DMS 273 treated with DMSO at 0.1 percent for 48 hours (cell line): ENCODE measurements at regions not wholly inside any gene's neighbourhood (a gene's known extent, or its start where the extent isn't known, plus 50 kb on each side); places are given as distances from the start of the nearest gene placed in this dataset.
A peak's percentile ranks its signal among the peaks of the same experiment; 100 is the strongest.
"Not testable (repeated sequence)": the region's sequence is repeated elsewhere in the genome, so short reads cannot be mapped to it uniquely, and the experiment has no call there.

Source experiments
- DNase-seq: peaks from one replicate; lab custom pipeline; 2025; lab: John Stamatoyannopoulos, UW

DNA sequence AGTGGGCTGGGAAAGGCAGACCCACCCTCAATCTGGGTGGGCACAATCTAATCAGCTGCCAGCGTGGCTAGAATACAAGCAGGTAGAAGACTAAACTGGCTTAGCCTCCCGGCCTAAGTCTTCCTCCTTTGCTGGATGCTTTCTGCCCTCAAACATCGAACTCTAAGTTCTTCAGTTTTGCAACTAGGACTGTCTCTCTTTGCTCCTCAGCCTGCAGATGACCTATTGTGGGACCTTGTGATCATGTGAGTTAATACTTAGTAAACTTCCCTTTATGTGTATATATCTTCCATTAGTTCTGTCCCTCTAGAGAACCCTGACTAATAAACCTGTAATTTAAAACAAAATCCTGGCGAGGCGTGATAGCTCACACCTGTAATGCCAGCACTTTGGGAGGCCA is 51.8 kb upstream of the SLC39A8 start:
- not testable (repeated sequence) for DNase-seq

- no peak for DNase-seq
Observed at GRCh38 chr4:102399021-102399420, 53.7 kb upstream of the SLC39A8 start.

DNA sequence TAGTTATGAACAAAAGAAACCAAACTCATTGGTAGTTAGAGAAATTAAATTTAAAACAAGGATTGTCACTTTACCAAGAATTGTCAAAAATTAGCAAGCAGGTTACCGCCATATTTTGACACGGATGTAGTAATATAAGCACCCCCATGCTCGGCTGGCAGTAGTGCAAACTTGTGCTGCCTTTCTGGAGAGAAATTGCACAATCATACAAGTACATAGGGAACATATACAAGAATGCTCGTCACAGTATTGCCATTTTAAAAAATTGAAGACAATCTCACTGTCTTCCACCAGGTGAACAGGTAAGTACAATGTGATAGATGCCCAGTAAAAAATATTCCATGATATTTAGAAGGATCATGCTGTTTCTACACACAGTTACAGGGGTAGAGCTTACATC is 55.6 kb upstream of the SLC39A8 start:
- no peak for DNase-seq

GRCh38 chr4:102402223-102402622 is 56.9 kb upstream of the SLC39A8 start:
- DNase-seq, result no peak

- no peak for DNase-seq
Observed at GRCh38 chr4:102403116-102403515, 57.8 kb upstream of the SLC39A8 start.

DNA sequence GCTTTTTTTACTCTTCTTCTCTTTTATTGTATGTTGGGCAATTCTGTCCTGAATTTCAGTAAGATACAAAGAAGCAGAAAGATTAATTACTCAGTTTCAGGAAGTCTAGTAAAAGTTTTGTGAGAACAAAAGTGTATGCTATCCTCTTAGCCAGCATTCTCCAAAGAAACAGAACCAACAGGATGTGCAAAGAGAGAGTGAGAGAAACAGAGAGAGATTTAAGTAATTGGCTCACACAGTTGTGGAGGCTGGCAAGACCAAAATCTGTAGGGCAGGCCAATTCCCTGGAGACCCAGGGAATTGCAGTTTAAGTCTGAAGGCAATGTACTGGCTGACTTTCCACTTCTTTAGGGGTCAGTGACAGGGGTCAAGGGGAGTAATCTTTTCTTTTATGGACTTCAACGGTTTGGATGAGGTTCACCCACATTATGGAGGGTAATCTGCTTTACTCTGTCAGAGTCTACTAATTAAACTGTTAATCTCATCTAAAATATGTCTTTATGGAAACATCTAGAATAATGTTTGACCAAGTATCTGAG is 59.2 kb upstream of the SLC39A8 start:
- DNase-seq, result no peak

DNA sequence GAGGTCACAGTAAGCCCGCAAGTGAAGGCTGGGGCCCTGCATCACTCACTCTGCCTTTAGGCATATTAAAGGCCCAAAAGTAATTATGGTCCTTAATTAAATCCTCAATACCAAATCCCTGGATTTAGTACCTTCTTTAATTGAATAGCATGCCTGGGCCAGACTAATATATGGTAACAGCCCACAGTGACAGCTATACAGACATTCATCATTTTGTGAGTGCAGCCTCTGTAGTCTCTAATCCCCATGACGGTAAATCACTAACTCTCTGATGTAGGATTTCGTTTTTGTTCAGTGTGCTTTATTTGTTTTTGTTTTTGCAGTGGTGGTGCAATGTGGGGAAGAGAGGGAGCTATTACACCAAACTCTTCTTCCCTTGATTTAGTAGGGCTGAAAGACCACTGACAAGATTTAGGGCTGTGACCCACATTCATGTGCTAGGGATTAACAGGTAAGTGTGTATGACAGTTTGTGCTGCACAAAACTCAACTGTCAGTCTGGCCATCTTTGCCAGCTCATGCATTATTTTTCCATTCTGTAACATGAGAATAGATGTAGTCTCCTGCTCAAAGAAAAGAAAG is 60.6 kb upstream of the SLC39A8 start:
- DNase-seq, result no peak

- DNase-seq, result not testable (repeated sequence)
Observed at GRCh38 chr4:102410884-102411283, 65.6 kb upstream of the SLC39A8 start.

DNA sequence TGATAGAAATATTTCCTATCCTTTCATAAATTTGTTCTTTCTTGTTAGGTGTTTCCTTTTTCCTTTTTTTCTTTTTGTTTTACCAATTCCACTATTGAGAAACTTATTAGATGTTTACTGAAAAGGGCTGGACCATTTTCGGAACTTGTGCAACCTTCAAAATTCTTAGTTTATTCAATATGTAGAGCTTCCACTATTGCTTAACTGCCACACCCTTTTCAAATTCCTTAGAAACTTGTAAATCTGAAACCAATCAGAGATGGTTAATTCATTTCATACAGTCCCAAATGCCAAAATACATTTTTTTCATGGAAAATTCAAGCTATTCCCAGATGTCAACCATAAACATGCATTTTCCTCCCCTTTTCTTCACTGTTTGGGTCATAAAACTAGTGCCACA is 66.1 kb upstream of the SLC39A8 start:
- no peak for DNase-seq

DNA sequence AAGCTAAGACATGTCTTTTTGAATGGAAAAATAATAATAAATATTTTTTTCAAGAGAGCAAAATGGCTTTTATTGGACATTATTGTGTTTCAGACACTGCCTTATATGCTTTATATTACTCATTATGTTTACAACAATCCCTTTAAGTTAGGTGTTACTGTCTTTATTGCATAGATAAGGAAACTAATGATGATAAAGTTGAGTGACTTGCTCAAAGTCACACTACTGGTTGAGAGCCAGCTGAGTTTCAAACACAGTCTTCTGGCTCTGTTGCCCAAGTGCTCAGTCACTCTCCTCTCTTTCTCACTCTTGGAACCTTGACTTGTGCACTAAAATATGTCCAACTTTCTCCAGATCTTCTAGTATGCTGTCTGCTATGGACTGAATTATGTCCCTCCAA is 71.5 kb upstream of the SLC39A8 start:
- DNase-seq, result no peak

DNA sequence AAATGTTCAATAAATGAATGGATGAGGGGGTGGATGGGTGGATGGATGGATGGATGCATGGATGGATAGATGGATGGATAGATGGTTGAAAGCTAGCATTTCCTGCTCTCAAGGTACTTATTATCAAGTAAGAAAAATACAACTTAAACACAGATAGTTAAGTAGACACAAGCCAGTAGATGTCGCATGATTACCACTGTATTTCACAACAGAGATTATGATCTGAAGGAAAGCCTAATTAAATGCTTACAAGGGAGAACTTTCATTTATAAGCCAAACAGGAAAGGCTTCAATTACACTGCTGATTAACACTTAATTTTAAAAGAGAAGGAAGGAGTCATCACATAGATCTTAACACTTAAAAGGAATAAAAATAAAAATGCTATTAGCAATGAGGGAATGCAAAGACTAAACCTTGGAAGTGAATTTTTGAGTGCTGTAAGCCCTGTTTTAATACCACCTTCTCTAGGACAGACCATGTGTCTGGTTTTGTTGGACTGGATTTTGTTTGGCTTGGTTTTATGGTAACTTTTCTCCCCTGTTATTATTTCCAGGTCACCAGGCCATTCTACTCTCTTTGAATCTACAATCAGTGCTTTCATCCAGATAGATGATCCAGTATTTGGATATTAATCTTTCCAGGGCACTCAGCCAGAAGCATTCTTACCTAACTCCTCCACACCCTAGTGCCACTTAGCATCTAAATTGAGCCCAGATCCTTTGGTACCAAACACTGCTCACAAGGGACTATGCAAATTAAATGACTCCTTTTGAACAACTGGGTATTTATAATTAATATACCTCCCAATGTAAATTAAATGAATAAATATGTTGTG is 75.5 kb upstream of the SLC39A8 start:
- peak; percentile 35 for DNase-seq

- no peak for DNase-seq
Observed at GRCh38 chr4:102422843-102423242, 77.6 kb upstream of the SLC39A8 start.

DNA sequence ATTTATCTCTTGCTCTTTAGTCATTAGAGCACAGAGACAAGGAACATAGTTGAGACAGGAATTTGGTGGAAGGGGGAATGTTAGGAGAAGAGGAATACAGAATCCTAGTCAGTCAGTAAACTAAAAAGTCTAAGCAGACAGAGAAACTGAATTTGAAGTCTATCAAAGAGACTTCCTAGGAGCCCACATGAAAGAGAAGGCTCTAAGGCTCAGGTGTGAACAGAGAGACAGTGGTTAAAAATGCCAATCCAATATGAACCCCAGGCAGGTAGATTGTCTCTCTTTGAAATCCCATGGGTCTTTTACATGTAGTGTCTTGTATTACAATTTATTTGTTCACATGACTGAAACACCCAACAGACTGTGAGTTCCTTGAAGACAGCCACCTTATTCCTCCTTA is 77.8 kb upstream of the NFKB1 start:
- DNase-seq, result no peak

DNA sequence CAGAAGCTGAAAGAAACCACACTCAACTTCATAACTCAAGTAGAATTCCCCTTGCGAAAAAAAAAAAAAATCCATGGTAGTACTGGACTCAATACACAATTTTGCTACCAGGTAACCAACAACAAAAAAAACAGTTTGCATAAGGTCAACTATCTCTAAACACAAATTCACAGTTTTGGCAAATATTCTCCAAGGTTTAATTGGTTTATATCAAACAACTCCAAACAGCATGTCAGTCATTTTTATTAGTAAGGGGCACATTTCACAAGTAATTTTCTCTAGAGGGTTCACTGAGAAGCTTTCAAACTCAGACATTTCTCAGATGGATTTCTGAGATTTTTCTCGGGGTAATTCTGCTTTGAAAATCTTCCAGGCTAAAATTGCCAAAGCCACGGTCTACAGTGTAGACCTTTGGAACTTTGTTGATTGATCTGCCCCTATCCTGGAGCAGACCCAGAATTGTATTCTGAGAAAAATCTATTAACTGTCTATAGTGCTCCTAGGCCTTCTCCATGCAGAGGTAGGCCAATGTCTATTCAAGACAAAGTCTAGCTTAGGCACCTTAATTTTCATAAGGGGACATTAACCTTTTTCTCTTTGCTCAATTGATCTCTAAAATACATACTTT is 73.7 kb upstream of the NFKB1 start:
- no peak for DNase-seq

- DNase-seq, result no peak
Observed at GRCh38 chr4:102428122-102428521, 73.0 kb upstream of the NFKB1 start.

GRCh38 chr4:102429553-102429952 is 71.6 kb upstream of the NFKB1 start:
- no peak for DNase-seq

DNA sequence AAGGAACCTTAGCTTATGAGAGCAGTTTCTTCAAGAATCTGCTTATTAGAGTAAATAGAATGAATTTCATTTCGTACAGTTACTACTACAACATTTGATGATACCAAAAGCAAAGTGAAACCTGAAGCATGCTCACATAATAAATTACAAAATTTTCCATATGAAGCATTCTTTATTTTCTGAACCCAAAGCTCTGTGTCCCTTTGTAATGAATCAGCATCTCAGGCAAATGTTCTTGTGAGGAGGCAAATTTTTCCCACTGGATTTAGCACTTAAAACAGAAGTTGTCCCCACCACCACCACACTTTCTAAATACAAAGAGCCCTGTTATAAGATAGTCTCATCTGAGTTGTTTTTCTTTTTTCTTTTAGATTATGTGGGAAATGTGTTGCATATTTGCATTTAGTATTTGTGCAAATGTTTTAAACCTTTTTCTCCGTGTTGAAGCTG is 70.7 kb upstream of the NFKB1 start:
- DNase-seq, result no peak

DNA sequence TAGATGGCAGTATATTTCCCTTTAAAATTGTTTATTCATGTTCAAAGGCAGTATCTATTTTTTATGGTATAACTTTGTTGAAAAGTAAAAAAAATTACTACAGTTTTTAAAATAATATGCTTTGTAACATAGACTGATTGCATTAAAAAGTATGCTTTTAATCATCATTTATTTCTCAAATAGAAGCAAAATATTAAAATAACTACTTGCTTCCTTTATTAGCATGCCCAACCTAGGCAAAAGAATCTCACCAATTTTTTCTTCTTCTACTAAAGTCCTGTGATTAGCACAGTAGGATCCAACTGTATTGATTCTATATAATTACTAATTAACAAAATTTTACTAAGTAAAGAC is 69.6 kb upstream of the NFKB1 start:
- DNase-seq, result no peak

GRCh38 chr4:102437111-102437510 is 64.0 kb upstream of the NFKB1 start:
- DNase-seq, result no peak

- no peak for DNase-seq
Observed at GRCh38 chr4:102438396-102439235, 62.5 kb upstream of the NFKB1 start.

DNA sequence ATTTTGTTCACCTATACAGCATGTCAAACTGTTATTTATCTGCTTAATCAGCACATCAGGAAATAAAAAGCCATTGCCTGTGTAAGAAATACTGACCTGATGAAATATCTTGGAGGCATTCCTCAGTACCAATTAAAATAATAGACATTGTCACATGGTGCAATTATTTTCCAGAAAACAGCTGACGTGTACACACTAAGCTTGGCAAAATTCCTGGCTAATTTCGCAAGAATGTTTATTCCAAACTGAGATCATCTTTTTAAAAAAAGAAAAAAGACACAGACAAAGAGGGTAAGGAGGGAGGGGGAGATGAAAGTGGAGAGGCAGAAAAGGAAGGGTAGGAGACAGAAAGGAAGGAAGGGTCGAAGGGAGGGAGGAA is 61.9 kb upstream of the NFKB1 start:
- no peak for DNase-seq

DNA sequence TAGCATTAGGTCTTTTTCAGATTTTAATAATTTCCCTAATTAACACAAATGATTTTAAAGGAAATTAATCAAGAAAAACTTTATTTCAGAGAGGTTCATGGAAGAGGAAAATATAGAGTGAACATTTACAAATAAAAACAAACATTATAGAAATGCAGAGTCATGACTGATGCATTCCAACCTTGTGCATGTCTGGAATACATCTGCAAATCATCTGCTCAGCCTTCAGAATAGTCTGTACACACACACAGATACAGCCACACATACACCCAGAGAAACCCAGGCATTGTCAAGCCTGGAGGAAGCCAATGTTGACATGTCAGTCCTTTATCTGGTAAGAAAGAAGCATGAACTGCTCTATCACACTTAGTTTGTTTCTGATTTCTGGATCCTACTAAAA is 61.3 kb upstream of the NFKB1 start:
- DNase-seq, result no peak
